MCF 10A (cell line): ENCODE measurements at regions not wholly inside any gene's neighbourhood (a gene's known extent, or its start where the extent isn't known, plus 50 kb on each side); places are given as distances from the start of the nearest gene placed in this dataset.
"Not testable (repeated sequence)": the region's sequence is repeated elsewhere in the genome, so short reads cannot be mapped to it uniquely, and the experiment has no call there.

Source experiments
- BruUV-seq: library from RNA; stranded (reverse); fragments of 400-500 nt; replicated peaks from 2 replicates; lab custom pipeline; 2021; lab: Mats Ljungman, UMichigan
- CTCF ChIA-PET: fragments of 300-600 bp; sonication (Branson Sonifier 250); formaldehyde crosslinking; extraction: SDS; loops from one replicate; lab custom pipeline; 2021; ENCODE audit warnings: antibody characterized with exemption, inconsistent platforms; lab: Yijun Ruan, JAX
- POLR2A ChIA-PET: fragments of 300-600, 350-650 bp; sonication (Branson Sonifier 250); formaldehyde crosslinking; extraction: SDS; loops from one replicate; lab custom pipeline; 2020; ENCODE audit warnings: antibody characterized with exemption, inconsistent platforms; lab: Yijun Ruan, JAX
- DNase-seq: peaks from one replicate; pipeline ENCODE4 v3.0.0-alpha.2; 2018; ENCODE audit not compliant: unreplicated experiment
- H3K27ac Mint-ChIP-seq: one replicate; pipeline ENCODE4 v1.8.0; 2022; ENCODE audit warnings: mild to moderate bottlenecking, low read depth, mixed read lengths; ENCODE audit not compliant: unreplicated experiment
- H3K27me3 Mint-ChIP-seq: one replicate; pipeline ENCODE4 v1.8.0; 2022; ENCODE audit warnings: mixed read lengths; ENCODE audit not compliant: insufficient read depth, unreplicated experiment
- H3K36me3 Mint-ChIP-seq: one replicate; pipeline ENCODE4 v1.8.0; 2022; ENCODE audit warnings: mild to moderate bottlenecking, moderate library complexity, mixed read lengths; ENCODE audit not compliant: insufficient read depth, unreplicated experiment
- H3K4me1 Mint-ChIP-seq: one replicate; pipeline ENCODE4 v1.8.0; 2022; ENCODE audit warnings: mixed read lengths; ENCODE audit not compliant: insufficient read depth, unreplicated experiment
- H3K4me3 Mint-ChIP-seq: one replicate; pipeline ENCODE4 v1.8.0; 2022; ENCODE audit warnings: mild to moderate bottlenecking, moderate library complexity, mixed read lengths; ENCODE audit not compliant: unreplicated experiment
- H3K9me3 Mint-ChIP-seq: one replicate; pipeline ENCODE4 v1.8.0; 2022; ENCODE audit warnings: mixed read lengths; ENCODE audit not compliant: unreplicated experiment
- intact Hi-C: fragments of 100-400 bp; cut with micrococcal nuclease; formaldehyde crosslinking; loops from 2 replicates; pipeline ENCODE4 v1.14.1; 2022

DNA sequence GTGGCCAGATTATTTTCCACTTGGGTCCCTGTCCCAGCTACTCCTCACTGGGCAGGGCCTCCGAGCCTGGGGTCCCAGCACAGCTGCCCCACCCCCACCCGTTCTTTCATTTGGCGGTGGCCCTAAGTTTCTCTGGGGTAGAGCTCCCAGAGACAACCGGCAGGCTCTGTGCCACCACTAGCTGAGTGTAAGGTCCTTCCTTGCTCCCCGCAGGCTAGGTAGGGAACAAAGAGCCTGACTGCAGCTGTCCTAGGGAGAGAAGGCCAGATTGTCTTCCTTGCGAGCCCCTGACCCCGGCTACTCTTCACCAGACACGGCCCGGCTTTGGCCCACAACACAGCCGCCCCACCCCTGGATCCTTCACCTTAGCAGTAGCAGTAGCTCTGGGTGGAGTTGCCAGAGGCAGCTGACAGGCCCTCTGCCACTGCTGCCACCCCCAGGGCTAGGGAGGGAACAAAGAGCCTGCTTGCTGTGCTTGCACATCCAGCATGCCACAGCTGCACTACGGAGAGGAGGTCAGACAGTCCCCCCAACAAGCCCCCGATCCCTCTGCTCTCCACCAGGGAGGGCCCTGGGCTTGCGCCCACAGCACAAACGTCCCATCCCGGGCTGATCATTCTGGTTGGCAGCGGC is 215.9 kb upstream of the POTEB3 start:
- BruUV-seq, H3K4me1 Mint-ChIP-seq, H3K27me3 Mint-ChIP-seq, intact Hi-C loops, DNase-seq, H3K4me3 Mint-ChIP-seq, H3K27ac Mint-ChIP-seq, CTCF ChIA-PET, H3K9me3 Mint-ChIP-seq, H3K36me3 Mint-ChIP-seq, POLR2A ChIA-PET: not testable (repeated sequence)

DNA sequence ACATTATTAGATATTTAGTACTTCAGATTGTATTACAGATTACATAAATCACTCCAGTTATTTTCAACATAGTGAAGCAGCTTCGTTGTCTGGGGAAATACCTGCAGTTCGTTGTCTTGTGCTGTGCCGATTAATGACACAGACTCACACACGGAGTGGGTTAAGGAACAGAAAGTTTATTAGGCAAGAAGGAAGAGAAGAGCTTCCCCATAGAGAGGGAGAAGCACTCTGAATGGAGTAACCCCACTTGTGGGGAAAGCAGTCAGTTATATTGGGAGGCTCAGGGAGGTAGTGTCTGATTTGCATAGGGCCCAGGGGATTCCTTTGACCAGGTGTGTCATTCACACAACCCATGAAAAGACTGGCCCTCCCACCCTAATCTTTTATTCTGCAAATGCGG is 213.4 kb upstream of the POTEB3 start:
- H3K4me1 Mint-ChIP-seq, H3K27me3 Mint-ChIP-seq, H3K36me3 Mint-ChIP-seq, BruUV-seq, H3K27ac Mint-ChIP-seq, intact Hi-C loops, DNase-seq, H3K4me3 Mint-ChIP-seq, CTCF ChIA-PET, POLR2A ChIA-PET, H3K9me3 Mint-ChIP-seq: not testable (repeated sequence)

DNA sequence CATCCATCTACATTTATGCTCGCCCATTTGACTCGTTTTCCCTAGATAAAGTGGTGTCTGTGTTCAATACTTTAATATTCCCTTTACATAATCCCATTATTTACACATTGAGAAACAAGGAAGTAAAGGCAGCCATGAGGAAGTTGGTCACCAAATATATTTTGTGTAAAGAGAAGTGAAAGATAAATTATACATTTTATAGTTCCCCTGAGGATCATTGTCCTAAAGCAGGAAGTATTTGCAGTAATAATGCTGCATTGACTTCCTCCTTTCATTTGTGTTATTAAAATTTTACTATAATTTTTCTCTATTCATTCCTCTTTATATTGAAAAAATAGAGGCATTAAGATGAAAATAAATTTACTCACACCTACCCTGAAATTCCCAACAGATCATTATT is 198.5 kb upstream of the POTEB3 start:
- intact Hi-C loops, POLR2A ChIA-PET, BruUV-seq, H3K27ac Mint-ChIP-seq, DNase-seq, H3K4me1 Mint-ChIP-seq, H3K36me3 Mint-ChIP-seq, H3K27me3 Mint-ChIP-seq, H3K4me3 Mint-ChIP-seq, H3K9me3 Mint-ChIP-seq, CTCF ChIA-PET: not testable (repeated sequence)

DNA sequence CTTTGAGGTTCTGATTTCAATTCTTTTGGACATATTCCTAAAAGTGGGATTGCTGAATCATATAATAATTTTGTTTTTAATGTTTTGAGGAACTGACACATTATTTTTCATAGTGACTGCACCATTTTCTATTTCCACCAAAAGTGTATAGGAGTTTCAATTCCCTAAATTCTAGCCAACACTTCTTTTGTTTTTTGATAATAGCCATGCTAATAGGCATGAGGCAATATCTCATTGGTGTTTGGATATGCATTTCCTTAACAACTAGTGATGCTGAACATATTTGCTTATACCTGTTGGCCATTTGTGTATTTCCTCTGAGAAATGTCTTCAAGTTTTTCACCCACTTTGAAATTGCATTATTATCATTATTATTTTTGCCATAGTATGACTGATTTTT is 186.4 kb upstream of the POTEB3 start:
- H3K27me3 Mint-ChIP-seq, H3K27ac Mint-ChIP-seq, H3K9me3 Mint-ChIP-seq, H3K36me3 Mint-ChIP-seq, H3K4me1 Mint-ChIP-seq, POLR2A ChIA-PET, intact Hi-C loops, BruUV-seq, DNase-seq, H3K4me3 Mint-ChIP-seq, CTCF ChIA-PET: not testable (repeated sequence)

DNA sequence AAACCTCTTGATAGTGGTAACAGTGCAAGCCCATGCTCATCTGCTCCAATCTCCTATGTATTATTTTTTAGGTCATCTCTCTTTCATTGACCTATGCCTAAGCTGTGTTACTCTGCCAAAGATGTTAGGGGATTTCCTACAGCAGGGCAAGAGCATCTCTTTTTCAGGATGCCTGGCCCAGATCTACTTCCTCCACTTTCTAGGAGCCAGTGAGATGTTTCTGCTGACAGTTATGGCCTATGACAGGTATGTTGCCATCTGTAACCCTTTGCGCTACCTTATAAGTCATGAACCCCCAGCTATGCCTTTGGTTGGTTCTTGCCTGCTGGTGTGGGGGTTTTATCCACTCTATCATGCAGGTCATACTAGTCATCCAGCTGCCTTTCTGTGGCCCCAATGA is 168.9 kb upstream of the POTEB3 start:
- H3K4me1 Mint-ChIP-seq, BruUV-seq, H3K36me3 Mint-ChIP-seq, H3K27ac Mint-ChIP-seq, POLR2A ChIA-PET, CTCF ChIA-PET, DNase-seq, intact Hi-C loops, H3K9me3 Mint-ChIP-seq, H3K27me3 Mint-ChIP-seq, H3K4me3 Mint-ChIP-seq: not testable (repeated sequence)

DNA sequence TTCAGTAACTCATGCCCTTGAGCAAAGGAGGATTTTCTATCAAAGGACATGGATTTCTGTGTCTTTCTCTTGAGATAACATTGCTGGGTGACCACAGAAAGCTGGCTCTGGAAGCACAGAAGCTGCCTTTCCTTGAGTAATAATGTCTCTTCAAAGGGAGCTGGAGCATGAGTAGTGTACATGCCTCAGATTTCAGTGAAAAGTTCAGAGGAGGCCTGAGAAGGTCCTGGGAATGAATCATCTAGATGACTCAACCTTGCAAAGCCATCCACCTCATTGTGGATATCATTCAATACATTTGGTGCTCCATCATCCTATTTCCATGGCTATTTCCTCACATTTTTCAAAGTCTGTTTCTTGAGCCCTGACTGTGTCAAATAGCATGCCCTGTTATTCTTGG is 125.1 kb upstream of the POTEB3 start:
- H3K9me3 Mint-ChIP-seq, DNase-seq, BruUV-seq, H3K27me3 Mint-ChIP-seq, POLR2A ChIA-PET, H3K27ac Mint-ChIP-seq, CTCF ChIA-PET, intact Hi-C loops, H3K36me3 Mint-ChIP-seq, H3K4me3 Mint-ChIP-seq, H3K4me1 Mint-ChIP-seq: not testable (repeated sequence)

DNA sequence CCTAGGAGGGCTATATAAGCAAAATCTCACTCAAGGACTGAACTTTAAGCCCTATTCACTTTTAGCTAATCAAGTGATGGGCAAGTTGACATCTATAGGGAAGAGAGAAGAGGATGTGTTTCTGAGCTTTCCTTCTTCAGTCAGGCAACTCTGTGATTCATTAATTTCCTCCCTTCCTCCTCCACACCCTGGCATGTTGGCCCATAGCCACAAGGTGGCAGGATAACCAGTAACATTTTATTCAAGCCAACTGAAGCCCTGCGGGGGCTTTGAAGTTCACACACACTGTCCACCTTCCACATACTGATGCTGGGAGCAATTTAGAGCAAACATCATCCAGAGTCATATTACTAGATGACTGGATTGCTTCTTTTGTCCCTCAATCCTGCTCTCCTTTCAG is 111.5 kb upstream of the POTEB3 start:
- H3K36me3 Mint-ChIP-seq, CTCF ChIA-PET, DNase-seq, intact Hi-C loops, BruUV-seq, H3K27ac Mint-ChIP-seq, POLR2A ChIA-PET, H3K9me3 Mint-ChIP-seq, H3K4me3 Mint-ChIP-seq, H3K4me1 Mint-ChIP-seq, H3K27me3 Mint-ChIP-seq: not testable (repeated sequence)

DNA sequence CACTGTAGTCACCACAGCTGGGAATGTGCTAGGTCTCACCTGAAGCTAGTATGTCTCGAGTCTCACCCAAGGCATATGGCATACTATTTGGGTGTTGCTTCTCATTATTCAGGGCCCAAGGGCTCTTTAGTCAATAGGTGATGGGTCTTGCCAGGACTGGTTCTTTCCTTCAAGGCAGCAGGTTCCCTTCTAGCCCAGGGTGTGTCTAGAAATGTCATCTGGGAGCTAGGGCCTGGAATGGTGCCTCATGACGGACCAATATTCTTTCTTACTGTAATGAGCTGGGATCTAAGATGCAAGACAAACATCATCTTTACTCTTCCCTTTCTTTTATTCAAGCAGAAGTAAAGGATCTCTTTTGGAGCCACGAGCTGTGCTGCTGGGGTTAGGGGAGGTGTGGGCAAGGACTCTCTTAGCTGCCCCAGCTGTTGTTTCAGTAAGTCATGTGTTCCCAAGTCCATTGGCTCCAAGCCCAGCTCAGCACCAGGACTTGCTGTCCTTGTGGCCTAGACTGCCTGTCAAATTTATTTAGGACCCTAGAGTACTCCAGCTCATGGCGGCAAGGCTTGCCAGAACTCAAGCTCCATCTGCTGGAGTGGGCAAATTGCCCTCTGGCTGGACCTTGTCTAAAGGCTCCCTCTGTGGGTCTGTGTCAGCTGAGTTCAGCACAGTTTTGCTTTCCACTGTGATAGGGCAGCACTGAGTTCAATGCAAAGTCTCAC is 106.0 kb upstream of the POTEB3 start:
- intact Hi-C loops, H3K27ac Mint-ChIP-seq, H3K9me3 Mint-ChIP-seq, BruUV-seq, H3K4me3 Mint-ChIP-seq, H3K4me1 Mint-ChIP-seq, CTCF ChIA-PET, H3K36me3 Mint-ChIP-seq, H3K27me3 Mint-ChIP-seq, DNase-seq, POLR2A ChIA-PET: not testable (repeated sequence)

DNA sequence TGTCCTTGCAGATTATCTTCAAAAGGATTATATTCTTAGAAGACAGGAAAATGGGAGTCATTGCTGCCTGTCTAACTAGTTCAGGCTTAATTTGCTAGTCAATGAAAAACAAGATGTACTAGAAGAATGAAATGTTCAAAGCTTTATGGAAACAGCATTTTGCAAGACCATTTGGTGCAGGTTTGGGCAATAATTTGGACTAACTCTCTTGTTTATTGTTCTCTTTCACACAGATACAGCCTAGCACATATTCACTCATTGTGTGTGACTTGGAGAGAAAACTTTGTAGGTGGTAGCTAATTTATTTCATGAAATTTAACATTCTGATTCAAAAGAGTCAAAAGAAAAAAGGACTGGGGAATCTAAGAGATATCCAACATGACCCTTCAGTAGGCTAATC is 92.5 kb upstream of the POTEB3 start:
- BruUV-seq, DNase-seq, H3K27ac Mint-ChIP-seq, H3K27me3 Mint-ChIP-seq, H3K36me3 Mint-ChIP-seq, H3K4me1 Mint-ChIP-seq, H3K4me3 Mint-ChIP-seq, intact Hi-C loops, CTCF ChIA-PET, POLR2A ChIA-PET, H3K9me3 Mint-ChIP-seq: not testable (repeated sequence)
